ENCODE measurements at regions not wholly inside any gene's neighbourhood (a gene's known extent, or its start where the extent isn't known, plus 50 kb on each side); places are given as distances from the start of the nearest gene placed in this dataset.
A peak's percentile ranks its signal among the peaks of the same experiment; 100 is the strongest.

DNA sequence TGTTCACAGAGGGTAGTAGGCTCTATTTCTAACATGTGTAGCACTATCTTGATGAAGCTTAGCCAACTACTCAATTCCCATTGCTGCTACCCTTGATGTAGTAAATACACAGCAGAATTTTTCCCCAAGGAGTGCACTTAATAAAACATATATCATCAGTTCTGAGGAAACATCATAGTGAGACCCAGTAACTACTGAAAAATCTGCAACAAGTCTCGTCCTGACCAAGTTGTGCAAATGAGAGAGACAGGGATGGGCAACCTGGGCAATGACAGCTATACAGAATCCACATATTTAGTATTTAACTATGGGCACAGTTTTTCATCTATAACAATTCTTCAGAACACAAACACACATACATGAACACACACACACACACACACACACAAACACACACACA is 1073.8 kb upstream of the SORCS1 start:
- Histone ChIP-seq H3K36me3 (ENCODE audit: control insufficient read depth, insufficient read depth, low read length) (no peaks in the 10 kb centered on the region), H3K4me2 (ENCODE audit: extremely low read depth, insufficient read depth, low read length) (no peak overlapping the region), H3K4me3 (replicated peaks in 1 of 4; ENCODE audit: control extremely low read depth in 1 of 4, insufficient read depth in 1 of 4, low read depth in 3 of 4, low read length in 4 of 4) (no peak overlapping the region), H3K4me1 (ENCODE audit: control insufficient read depth, extremely low read depth, insufficient read depth, low read length) (no peaks in the 10 kb centered on the region), H3K9ac (ENCODE audit: insufficient read depth, low read length) (no peak overlapping the region), H4K20me1 (ENCODE audit: control insufficient read depth, extremely low read depth, insufficient read depth, low read length) (no peaks in the 10 kb centered on the region), H2AFZ (ENCODE audit: low read length) (no peak overlapping the region), H3K79me2 (ENCODE audit: control insufficient read depth, insufficient read depth, low read length) (no peaks in the 10 kb centered on the region), H3K9me3 (ENCODE audit: control insufficient read depth, insufficient read depth, low read depth, low read length) (no peaks in the 10 kb centered on the region), H3K27ac (ENCODE audit: insufficient read depth, low read length) (no peak overlapping the region), H3K27me3 (ENCODE audit: control insufficient read depth, insufficient read depth, low read length) (no peaks in the 10 kb centered on the region)
- TF ChIP-seq, protein P1, sequence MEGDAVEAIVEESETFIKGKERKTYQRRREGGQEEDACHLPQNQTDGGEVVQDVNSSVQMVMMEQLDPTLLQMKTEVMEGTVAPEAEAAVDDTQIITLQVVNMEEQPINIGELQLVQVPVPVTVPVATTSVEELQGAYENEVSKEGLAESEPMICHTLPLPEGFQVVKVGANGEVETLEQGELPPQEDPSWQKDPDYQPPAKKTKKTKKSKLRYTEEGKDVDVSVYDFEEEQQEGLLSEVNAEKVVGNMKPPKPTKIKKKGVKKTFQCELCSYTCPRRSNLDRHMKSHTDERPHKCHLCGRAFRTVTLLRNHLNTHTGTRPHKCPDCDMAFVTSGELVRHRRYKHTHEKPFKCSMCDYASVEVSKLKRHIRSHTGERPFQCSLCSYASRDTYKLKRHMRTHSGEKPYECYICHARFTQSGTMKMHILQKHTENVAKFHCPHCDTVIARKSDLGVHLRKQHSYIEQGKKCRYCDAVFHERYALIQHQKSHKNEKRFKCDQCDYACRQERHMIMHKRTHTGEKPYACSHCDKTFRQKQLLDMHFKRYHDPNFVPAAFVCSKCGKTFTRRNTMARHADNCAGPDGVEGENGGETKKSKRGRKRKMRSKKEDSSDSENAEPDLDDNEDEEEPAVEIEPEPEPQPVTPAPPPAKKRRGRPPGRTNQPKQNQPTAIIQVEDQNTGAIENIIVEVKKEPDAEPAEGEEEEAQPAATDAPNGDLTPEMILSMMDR (conservative IDR thresholded peaks at IDR 0.05 in 1 of 2, IDR thresholded peaks at IDR 0.05 in 1 of 2; ENCODE audit: low read depth in 1 of 2, low read length in 2 of 2), result no peak
- no peak for TF ChIP-seq EZH2 (IDR thresholded peaks at IDR 0.05; ENCODE audit: low read length, missing control alignments)
- no peak for DNase-seq (ENCODE audit: low read depth in 2 of 2)

- H3K4me1 ChIP-seq (ENCODE audit: control insufficient read depth, extremely low read depth, insufficient read depth, low read length), result no peaks in the 10 kb centered on the region
- H3K4me2 ChIP-seq (ENCODE audit: extremely low read depth, insufficient read depth, low read length), result no peak overlapping the region
- H3K79me2 ChIP-seq (ENCODE audit: control insufficient read depth, insufficient read depth, low read length), result no peaks in the 10 kb centered on the region
- TF ChIP-seq EZH2 (IDR thresholded peaks at IDR 0.05; ENCODE audit: low read length, missing control alignments), result no peak
- TF ChIP-seq, protein P1 (conservative IDR thresholded peaks at IDR 0.05 in 1 of 2, IDR thresholded peaks at IDR 0.05 in 1 of 2; ENCODE audit: low read depth in 1 of 2, low read length in 2 of 2), result no peak
- no peaks in the 10 kb centered on the region for H4K20me1 ChIP-seq (ENCODE audit: control insufficient read depth, extremely low read depth, insufficient read depth, low read length)
- peak in 1 of 2 donors; percentile 28 for DNase-seq (ENCODE audit: low read depth in 2 of 2)
- H3K4me3 ChIP-seq (replicated peaks in 1 of 4; ENCODE audit: control extremely low read depth in 1 of 4, insufficient read depth in 1 of 4, low read depth in 3 of 4, low read length in 4 of 4), result no peak overlapping the region
- H3K27me3 ChIP-seq (ENCODE audit: control insufficient read depth, insufficient read depth, low read length), result no peaks in the 10 kb centered on the region
- no peak overlapping the region for H2AFZ ChIP-seq (ENCODE audit: low read length)
- no peaks in the 10 kb centered on the region for H3K9me3 ChIP-seq (ENCODE audit: control insufficient read depth, insufficient read depth, low read depth, low read length)
- H3K9ac ChIP-seq (ENCODE audit: insufficient read depth, low read length), result no peak overlapping the region
- H3K36me3 ChIP-seq (ENCODE audit: control insufficient read depth, insufficient read depth, low read length), result no peaks in the 10 kb centered on the region
- H3K27ac ChIP-seq (ENCODE audit: insufficient read depth, low read length), result no peak overlapping the region
Observed at GRCh38 chr10:108230478-108231170, 1066.1 kb upstream of the SORCS1 start.

DNA sequence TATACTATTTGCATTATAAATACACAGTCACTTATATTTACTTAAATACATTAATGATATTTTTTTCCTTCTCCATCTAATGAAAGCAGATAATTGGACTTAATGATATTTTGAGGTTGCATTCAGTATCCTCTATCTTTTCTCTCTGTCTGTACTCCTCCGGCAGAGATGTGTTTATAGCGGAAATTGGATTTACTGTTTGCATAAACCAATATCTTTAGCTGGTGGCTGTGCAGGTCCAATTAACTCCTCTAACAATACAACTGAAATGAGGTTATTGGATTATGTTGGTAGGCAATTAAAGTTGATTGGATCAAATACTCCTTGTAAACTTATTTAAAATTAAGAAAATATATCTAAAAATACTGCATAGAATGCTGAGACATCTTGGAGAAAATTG is 1044.2 kb upstream of the SORCS1 start:
- no peaks in the 10 kb centered on the region for H3K9me3 ChIP-seq (ENCODE audit: control insufficient read depth, insufficient read depth, low read depth, low read length)
- no peaks in the 10 kb centered on the region for H4K20me1 ChIP-seq (ENCODE audit: control insufficient read depth, extremely low read depth, insufficient read depth, low read length)
- no peak overlapping the region for H3K4me3 ChIP-seq (replicated peaks in 1 of 4; ENCODE audit: control extremely low read depth in 1 of 4, insufficient read depth in 1 of 4, low read depth in 3 of 4, low read length in 4 of 4)
- H3K27me3 ChIP-seq (ENCODE audit: control insufficient read depth, insufficient read depth, low read length), result no peaks in the 10 kb centered on the region
- H3K9ac ChIP-seq (ENCODE audit: insufficient read depth, low read length), result no peak overlapping the region
- no peaks in the 10 kb centered on the region for H3K79me2 ChIP-seq (ENCODE audit: control insufficient read depth, insufficient read depth, low read length)
- DNase-seq (ENCODE audit: low read depth in 2 of 2), result no peak
- H3K4me1 ChIP-seq (ENCODE audit: control insufficient read depth, extremely low read depth, insufficient read depth, low read length), result no peaks in the 10 kb centered on the region
- no peak overlapping the region for H3K27ac ChIP-seq (ENCODE audit: insufficient read depth, low read length)
- no peaks in the 10 kb centered on the region for H3K36me3 ChIP-seq (ENCODE audit: control insufficient read depth, insufficient read depth, low read length)
- H3K4me2 ChIP-seq (ENCODE audit: extremely low read depth, insufficient read depth, low read length), result no peak overlapping the region
- no peak overlapping the region for H2AFZ ChIP-seq (ENCODE audit: low read length)
- TF ChIP-seq, protein P1 (conservative IDR thresholded peaks at IDR 0.05 in 1 of 2, IDR thresholded peaks at IDR 0.05 in 1 of 2; ENCODE audit: low read depth in 1 of 2, low read length in 2 of 2), result no peak
- no peak for TF ChIP-seq EZH2 (IDR thresholded peaks at IDR 0.05; ENCODE audit: low read length, missing control alignments)

All from fibroblast of lung (primary cell).